ENCODE measurements at regions not wholly inside any gene's neighbourhood (a gene's known extent, or its start where the extent isn't known, plus 50 kb on each side); places are given as distances from the start of the nearest gene placed in this dataset.
"Not testable (repeated sequence)": the region's sequence is repeated elsewhere in the genome, so short reads cannot be mapped to it uniquely, and the experiment has no call there.

DNA sequence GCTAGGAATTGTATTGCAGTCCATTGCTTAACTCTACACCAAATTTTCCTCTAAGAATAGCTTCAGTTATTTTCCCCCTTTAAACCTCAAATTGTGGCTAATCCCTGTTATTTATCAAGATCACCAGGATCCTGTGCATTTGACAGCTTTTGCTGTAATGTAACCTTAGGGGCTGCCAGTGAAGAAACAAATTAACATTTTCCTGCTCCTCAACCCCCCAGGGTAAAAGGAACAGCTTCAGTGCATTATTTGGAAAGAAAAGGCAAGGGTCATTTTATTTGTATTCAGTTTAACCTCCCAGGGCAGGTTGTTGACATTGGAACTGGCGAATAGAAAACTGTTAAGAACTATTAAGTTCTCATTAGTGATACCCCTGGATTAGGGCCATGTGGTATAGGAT is 57.0 kb downstream of the PCDH20 start:
- DNase-seq: no peak

DNA sequence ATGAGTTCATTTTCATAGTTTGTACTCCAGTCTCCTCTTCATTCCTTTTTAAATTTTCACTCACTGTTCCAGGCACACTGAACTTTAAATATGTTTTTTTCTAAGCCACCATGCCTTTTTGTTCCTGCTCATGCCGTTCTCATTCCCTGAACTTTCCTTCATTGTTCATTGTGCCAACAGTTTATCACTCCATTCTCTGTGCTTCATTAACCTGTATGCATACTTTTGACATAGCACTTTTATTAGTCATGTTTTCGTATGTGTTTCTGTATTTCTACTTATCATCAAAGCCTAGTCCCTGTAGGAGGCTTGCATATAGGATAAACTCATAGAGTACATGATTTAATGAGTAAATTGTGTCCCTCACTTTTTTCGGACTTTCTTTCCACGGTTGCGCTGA is 65.3 kb downstream of the PCDH20 start:
- no peak for DNase-seq

DNA sequence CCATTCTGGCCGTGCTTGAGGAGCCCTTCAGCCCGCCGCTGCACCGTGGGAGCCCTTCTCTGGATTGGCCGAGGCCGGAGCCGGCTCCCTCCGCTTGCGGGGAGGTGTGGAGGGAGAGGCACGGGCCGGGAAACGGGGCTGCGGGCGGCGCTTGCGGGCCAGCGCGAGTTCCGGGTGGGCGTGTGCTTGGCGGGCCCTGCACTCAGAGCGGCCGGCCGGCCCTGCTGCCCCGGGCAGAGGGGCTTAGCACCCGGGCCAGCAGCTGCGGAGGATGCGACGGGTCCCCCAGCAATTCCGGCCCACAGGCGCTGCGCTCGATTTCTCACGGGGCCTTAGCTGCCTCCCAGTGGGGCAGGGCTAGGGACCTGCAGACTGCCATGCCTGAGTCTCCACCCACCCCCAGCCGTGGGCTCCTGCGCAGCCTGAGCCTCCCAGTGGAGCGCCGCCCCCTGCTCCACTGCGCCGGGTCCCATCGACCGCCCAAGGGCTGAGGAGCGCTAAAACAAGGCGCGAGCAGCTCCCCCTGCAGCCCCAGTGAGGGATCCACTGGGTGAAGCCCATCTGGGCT is 76.5 kb downstream of the PCDH20 start:
- DNase-seq: no peak

DNA sequence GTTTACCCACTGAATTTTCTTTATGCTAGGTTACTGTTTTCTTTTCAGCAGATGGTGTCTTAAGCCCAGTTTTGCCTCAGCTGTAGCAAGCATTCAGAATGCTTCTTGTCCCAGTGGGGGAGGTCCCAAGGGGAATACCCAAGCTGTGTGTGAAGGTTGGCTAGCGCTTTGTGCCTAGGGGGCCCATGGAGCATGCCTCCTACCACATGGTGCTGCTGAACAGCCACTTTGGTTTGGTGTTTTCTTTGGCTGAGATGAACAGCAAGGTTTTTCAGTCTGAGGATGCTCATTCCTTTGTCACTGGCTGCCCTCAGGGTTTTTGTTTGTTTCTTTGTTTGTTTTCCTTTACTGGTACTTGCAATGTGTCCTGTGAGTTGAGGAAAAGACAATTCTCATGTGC is 99.0 kb downstream of the PCDH20 start:
- DNase-seq: no peak

DNA sequence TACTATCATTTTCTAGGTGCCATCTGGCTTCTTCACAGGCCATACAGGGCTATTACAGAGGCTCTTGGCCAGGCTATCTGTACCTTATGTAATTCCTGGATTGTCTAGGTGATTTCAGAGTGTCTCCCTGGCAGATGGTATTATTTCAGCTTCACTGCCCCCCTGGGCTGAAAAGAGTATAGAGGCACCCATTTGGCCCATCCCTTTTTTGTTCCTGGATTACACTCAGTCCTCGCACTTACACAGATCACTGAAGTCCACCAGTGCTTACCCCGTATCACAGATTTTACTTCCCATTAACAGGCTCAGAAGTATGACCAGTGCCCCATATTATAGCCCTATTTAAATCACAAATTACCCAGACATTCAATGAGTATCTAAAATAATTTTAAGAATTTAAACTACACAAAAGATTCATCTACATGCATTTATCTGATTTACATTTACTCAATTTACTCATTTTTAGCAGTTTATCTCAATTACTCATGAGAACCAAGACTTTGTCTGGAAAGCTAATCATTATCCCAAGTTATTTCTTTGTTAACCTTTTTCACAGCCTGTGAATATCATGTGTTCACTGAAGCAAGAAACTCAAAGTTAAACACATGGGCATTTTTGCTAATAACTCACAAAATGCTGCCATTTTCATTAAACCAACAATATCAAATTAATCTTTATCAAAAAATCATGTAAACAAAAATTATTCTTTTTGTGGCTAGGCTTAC is 121.0 kb downstream of the PCDH20 start:
- no peak for DNase-seq

DNA sequence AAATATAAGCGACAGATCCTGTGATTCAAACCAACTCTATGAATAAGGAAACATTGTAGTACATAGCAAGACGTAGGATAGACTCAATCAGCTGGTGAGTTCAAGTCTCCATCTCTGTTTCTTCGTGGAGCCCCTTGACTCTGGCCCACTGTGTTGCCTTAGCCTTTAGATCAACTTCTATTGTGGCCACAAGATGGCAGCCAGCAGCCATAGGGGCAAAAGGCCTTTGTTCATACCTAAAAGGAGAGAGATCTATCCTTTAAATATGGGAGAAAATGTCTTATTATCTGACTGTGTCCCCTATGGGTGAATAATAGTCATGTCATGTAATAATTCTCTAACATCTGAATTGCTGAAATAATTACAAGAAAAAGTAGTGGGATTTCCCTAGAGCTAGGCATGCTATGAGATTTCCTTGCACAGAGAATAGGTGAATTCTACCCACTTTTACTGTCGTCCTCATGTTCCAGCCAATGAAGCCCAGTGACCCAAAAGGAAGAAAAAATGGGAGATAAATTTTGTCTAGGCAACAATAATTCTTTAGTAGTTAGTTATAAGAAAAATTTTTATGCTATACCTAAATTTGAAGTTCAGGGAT is 129.4 kb downstream of the PCDH20 start:
- peak; percentile 13 for DNase-seq

DNA sequence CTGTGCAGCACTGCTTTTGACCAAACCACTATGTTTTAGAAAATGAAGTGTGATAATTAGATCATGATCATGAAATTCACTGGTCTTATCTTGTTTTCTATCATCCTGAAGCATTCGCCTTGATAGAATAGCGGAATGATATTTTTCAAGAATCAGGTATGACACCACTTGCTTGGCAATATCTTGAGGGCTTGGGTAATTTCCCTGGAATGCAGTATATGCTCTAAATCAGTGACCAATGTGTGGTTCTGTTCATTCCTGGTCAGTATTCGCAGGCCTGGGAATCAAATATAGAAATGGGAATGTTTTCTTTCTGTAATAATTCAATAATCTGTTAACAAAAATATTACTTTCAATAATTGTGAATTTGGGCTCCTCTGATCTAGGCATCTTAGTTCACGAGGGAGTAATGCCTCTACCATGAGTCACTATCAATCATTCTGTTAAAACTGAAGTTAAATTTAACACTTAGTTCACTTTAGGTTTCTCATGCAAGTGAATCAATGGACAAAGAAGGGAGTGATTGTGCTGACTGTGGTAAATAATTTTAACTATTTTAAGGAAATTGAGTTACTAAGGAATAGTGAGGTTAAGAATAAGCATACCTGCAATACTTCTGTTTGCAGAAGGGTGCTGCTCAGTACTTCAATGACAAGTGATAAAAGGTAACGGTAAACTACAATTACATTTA is 137.9 kb downstream of the PCDH20 start:
- DNase-seq: no peak

DNA sequence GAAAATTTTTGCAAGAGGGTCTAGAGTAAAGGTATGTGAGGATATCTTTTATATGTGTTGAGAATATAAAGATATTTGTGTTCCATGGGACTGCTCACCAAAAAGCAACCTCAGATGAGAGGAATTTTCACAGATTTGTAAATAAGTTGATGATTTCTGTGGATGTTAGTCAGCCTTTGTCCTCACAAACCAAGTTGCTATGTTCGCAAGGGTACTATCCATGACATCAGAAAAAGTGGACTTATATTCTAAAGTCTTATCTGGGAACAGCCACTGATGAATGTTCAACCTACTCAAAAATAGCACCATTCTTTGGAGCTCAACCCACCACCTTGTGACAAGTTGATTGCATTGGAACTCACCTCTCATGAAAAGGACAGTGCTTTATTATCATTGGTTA is 138.6 kb downstream of the PCDH20 start:
- DNase-seq: no peak

DNA sequence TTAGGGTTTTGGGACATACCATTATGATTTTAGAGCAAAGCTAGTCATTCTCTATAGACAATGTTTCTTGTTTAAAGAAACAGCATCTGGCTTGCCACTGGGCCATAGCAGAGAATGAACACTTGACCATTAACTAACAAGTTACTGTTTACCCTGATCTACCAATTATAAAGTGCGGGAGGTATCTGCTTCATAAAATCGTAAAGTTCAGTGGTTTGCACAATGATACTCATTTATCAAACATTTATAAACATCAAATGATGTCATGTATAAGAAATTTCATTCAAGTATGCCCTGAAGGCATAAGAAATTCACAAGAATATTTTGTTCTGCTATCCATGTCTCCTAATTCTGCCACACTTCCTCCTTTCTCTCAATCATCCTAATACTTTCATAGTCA is 139.2 kb downstream of the PCDH20 start:
- DNase-seq: no peak

DNA sequence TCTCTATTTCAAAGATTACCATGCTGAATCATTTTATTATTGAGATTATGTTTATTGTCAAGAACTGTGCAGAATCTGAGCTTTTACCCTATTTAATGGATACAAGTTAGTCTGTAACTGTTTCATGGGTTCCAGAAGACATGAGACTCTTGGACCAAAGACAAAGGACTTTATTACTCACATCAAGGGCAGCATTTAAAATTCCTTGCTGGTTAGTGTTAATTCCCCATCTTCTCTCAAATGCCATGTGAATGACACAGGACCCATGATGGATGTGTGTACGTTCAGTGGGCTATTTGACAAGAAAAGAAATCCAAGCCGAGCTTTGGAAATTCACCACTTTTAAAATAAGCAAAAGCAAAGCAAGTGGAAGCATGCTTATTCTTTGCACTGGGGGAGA is 139.9 kb downstream of the PCDH20 start:
- DNase-seq: no peak

DNA sequence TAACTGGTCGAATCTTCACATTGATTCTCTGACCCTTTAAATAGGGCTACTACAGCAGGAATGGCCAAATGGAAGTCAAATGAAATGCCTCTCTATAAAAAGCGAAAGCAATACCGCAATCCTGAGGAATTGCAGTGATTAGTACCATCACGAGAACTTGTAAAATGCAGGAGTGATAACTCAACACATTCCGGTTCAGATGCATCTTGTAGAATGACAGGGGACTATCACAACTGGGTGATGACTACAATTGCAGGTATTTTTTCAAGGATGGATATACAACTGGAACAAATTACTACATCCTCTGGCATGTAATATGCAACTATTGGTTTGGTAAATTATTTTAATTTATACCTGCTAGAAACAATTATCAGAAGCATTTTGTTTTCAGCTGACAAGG is 140.4 kb downstream of the PCDH20 start:
- no peak for DNase-seq

DNA sequence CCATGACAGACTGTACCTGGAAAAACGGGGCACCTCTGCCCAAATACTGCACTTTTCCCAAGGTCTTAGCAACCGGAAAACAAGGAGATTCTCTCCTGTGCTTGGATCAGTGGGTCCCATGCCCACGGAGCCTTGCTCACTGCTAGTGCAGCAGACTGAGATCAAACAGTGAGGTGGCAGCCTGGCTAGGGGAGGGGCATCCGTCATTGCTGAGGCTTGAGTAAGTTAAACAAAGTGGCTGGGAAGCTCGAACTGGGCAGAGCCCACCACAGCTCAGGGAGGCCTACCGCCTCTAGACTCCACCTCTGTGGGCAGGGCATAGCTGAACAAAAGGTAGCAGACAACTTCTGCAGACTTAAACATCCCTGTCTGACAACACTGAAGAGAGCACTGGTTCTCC is 148.8 kb downstream of the PCDH20 start:
- not testable (repeated sequence) for DNase-seq

DNA sequence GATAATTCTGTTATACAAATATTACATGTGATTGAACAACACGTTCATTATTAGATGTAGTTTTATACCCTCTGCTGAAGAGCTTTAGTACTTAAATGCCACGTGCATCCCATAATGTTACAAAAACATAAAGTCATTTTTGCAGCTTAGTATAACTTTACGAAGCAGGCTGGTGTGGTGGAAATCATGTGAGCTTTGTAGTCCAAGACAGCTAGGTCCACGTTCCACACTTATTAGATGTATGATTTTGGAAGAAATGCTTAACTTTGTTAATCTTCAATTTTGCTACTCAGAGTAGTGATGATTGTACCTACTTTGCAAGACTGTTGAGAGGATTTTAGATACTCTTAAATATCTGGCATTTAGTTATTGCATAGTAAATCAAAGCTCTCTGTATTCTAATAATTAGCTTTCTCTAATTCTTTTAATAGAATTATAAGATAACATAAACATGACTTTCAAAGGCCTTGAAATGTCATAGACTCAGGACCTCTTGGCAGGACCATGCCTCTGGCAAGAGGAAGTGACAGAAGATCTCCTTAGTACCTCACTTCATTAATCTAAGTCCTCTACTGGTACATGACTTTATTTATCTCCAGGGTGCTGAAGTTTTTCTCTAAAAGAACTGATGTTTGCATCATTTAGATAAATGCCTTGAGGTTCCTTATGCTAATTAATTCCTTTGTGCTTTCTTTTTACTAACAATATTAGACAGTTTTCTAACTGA is 153.7 kb downstream of the PCDH20 start:
- DNase-seq: no peak

DNA sequence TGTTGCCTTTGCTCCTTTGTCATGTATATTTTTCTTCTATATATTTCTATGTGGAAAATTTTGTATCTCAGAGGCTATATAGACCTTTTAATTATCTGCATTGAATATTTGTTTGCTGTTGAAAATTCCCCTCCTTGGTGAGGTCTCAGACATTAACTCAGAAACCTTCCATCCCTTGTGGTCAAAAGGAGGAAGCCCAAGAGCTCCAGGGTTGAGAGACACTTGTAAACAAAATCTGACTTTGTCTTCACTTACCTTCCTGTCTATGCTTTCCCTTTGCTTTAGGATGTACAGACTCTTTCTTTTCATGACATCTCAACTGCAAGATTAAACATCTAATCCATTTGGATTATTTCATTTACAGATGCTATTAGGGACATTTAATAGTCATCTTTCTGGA is 157.5 kb downstream of the PCDH20 start:
- no peak for DNase-seq

DNA sequence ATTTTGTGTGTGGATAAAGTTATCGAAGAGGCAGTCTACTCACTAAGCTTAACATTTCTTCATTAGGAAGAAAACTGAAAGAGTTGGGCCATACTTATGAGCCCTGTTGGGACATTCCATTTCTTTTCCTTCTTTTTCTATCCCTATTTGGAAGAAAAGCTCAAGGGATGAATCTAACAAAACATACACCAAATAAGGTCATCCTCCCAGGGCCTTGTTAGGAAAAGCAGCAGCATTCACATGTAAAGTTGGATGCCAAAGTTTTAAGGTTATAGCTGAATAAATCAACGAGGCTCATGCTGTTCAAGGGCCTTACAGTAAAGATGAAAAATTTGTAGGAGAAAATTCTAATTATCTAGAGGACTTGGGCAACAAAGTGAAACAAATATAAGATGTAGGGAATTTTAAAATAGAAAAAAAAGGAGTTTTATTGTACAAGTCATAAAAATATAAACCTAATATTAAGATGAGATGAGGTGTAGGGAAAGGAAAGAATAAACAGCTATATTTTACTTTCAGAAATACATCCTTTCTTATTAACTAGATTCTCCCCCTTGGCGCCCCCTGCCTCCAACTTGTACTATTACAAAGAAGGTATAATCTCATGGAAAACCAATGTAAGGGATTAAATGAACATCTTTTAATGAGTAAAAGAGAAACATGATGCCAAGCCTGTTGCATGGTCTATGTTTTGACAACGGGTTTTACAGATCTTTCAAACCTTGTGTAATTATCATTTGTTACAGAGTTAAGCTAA is 160.4 kb downstream of the PCDH20 start:
- peak; percentile 30 for DNase-seq

DNA sequence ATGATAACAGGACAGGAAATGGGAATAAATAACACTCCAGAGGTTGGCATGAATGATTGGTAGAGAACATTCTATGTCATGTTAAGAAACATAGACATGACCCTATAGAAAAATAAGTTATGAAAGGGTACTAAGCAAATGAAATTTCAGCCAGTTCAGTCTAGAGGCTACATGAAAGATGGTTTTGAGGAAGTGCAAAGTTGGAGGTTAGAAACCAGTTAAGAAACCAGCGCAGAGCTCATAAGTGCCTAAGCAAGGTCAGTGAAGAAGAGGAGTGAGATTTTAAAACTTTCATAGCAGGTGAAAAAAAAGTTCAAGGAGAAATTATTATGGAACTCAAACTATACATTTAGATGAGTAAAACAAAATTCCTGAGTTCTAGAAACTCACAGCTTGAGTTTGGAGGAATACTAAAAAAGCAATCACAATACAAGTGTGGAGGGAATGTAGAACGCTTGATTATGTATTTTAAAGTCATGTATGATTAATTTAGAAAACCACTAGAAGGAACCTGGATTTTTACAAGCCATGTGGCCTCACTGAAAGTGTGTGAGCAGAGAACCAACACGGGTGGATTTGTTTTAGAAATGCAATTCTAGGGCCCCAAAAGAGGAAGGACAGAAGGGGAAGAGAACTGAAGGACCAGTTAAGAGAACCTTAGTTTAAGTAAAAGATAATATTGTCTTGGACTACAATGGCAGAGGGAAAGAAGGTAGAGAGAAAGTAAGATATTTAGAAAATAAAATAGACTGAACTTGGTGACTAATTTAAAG is 162.4 kb downstream of the PCDH20 start:
- no peak for DNase-seq

DNA sequence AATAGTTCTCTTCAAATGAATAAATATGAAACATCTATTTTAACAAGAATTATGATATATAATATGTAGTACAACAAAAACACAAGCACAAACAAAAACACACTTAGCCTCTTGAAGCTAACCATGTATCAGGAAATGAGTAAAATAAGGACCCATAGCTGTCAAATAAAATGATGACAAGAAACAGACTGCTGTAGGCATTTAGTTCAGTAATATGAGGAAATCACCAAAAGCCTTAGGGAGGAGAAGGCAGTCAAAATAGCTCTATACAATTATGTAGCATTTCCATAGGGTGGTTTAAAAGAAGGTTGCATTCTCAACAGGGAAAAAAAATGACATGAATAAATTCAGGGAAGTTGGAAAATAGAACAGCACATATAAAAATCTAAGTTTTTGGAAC is 163.4 kb downstream of the PCDH20 start:
- no peak for DNase-seq

DNA sequence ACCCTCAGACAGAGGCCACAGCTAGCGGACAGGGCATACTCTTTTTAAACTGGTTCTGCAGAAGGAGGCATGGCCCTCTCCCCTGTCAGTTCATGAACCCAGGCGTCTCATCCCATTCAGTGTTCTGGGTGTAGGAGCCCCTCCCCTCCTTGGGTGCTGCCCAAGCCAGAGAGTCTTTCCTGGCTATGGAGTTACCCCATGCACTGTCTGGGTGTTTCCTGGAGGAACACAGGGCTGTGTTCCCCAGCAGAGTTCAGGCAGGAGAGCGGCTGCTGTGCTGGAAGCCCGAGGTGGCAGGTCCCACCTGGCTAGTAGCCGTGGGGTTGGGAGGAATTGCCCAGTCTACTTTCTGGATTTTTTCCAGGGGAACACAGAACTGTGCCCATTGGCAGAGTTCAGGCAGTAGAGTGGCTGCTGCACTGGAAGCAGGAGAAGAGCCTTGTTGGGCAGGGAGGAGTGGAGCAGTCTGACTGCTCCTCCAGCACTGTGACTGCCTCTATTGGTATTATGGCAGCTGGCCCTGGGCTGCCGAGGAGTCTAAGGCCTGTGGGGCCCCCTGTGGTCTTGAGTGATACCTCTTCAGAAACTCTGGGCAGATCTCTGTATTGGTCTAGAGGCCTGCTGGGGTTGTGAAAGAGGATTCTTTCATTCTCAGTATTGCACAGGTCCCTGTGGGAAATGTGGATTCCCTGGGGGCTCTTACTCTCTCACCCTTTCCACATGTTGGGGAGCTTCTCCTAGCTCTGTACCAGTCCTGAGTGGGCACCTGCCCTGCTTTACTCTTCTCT is 168.3 kb downstream of the PCDH20 start:
- DNase-seq: no peak

DNA sequence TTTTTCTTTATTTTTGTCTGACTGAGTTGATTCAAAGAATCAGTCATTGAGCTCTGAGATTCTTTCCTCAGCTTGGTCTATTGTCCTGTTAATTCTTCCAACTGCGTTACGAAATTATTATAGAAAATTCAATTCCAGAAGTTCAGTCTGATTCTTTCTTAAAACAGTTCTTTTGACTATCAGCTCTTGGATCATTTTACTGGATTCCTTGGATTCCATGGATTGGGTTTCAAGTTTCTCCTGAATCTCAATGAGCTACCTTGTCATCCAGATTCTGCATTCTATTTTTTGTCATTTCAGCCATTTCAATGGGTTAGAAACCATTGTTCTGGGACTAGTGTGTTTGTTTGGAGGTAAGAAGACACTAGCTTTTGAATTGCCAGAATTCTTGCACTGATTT is 169.3 kb downstream of the PCDH20 start:
- DNase-seq: no peak

DNA sequence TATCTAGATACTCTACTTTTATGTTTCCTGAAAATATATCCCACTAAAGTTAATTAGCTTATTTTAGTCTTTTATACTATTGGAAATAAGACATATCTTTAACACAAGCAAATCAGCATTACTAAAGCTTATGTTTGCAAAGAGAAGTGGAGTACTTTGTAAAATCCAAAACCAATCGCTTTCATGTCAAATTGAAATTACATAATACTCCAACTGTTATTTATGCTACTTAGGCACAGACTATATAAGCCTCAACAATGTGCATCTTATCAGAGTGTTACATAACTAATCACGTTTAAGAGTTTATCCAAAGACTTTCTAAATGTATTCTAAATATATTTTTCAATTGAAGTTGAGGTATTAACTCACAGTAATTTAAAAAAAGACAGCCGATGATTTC is 200.0 kb downstream of the PCDH20 start:
- DNase-seq: no peak

DNA sequence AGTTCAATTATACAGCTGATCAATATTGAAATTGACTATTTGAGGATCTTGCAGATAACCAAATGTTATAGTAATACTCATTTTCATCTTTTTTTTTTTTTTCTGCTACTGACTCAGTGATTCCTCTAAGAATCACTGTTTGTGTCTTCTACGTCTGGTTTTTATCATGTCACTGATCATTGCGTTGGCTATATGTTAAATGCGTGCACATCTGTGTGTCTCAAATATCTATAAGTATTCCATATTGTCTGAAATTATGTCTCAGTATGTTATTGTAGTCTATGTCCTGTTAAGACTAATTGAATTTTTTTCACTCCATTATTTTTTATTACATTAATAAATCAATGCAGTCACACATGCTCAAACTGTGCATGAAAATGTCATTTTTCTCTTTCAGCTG is 200.5 kb downstream of the PCDH20 start:
- DNase-seq: no peak
